Glomerular endothelial cell (primary cell): ENCODE measurements at regions not wholly inside any gene's neighbourhood (a gene's known extent, or its start where the extent isn't known, plus 50 kb on each side); places are given as distances from the start of the nearest gene placed in this dataset.
A peak's percentile ranks its signal among the peaks of the same experiment; 100 is the strongest.
"Not testable (repeated sequence)": the region's sequence is repeated elsewhere in the genome, so short reads cannot be mapped to it uniquely, and the experiment has no call there.

Source experiments
- DNase-seq: peaks from one replicate; pipeline ENCODE4 v3.0.0-alpha.2; 2011; ENCODE audit warnings: low read depth, low spot score; ENCODE audit errors: extremely low read depth

DNA sequence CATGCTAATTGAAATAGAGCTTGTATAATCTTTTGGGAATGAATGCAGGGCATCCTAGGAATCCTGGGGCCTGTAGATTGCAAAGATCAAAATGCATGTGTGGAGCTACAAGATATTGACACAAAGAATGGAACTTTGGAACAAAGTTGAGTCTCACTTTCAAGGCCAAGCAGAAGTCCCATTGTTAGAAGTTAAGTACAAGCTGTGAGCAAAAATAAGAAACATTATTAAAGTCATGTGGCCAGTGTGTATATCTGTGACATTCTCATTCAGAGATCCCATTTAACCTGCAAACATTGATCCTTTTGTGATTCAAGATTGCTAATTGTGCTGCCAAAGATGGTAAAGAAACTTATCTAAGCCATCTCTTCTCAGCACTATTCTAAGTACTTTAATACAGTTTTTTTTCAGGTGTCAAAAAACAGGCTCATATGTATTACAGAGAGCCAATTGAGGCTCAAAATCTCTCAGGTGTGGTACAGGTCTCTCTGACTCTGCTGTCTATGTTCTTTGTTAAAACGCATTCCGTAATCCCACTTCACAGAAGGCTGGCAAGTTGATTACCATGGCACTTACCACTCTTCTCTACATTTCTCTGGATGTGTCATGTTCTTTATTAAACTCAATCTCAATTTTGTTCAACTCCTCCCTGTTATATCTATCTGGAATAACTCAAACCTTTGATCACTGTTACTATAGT lies 704.4 kb upstream of the NEGR1 start:
- DNase-seq: no peak

DNA sequence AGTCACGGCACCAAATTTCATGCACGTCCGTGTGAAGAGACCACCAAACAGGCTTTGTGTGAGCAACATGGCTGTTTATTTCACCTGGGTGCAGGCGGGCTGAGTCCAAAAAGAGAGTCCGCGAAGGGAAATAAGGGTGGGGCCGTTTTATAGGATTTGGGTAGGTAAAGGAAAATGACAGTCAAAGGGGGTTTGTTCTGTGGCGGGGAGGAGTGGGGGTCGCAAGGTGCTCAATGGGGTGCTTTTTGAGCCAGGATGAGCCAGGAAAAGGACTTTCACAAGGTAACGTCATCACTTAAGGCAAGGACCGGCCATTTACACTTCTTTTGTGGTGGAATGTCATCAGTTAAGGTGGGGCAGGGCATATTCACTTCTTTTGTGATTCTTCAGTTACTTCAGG lies 702.7 kb upstream of the NEGR1 start:
- DNase-seq: not testable (repeated sequence)

DNA sequence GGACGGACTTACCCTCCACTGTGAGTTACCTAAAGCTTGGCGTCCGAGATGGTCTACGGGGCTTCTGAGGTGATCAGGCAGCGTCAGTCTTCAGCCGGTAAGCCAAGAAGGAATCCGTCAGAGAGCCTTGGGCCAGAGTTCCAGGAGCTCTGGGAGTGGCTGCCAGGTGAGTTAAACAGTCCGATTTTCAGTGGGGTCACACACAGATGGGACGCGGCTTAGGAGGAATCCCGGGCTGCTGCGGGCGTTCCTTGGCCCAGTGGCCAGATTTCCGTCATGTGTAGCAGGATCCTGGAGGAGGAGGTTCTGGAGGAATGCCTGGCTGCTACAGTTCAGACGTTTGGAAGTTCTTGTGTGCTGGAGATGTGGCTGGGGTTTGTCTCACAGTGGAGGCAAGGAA lies 700.7 kb upstream of the NEGR1 start:
- not testable (repeated sequence) for DNase-seq

DNA sequence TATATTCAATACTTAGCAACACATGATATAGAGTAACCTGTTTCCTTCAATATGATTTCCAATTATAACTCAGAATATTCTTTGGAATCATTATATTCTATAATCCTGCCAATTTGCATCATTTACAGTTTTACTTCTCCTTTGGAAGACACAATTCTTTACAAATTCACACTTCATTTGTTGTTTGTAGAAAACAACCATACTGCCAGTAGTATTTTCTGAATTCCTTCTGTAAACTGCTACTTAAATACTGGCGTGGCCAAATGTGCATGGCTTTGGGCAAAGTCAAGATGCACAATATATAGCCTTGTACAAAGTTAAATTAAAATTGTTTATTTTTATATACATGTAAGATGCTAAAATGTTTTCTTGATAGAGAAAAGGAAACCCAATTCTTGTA lies 687.1 kb upstream of the NEGR1 start:
- DNase-seq: no peak

DNA sequence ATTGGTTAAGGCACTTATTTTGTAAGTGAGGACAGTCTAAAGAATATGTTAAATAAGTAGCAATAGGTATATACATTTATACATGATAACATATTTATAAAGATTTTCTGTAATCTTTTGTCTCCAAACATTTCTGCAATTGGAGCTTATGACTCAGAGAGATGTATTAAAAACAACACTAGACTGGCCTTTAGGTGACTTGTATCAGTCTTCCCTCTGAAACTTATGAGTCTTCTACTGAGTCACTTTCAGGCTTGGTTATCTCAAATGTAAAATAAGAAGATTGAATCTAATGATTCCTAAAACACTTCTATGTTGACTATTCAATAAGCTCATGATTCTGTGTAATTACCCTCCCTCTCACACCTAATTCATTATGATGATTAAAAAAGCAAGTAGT lies 672.6 kb upstream of the NEGR1 start:
- no peak for DNase-seq

DNA sequence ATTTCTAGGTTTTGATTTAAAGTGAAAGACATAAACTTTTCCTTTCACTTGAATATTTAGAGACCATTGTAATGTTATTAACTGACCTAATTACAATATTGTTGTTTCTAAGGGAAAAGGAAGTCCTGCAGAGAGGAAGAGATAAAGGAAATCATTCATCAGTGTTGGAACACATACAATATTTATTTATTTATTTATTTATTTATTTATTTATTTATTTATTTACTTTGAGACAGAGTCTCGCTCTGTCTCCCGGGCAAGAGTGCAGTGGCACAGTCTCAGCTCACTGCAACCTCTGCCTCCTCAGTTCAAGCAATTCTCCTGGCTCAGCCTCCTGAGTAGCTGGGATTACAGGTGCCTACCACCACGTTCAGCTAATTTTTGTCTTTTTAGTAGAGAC lies 668.6 kb upstream of the NEGR1 start:
- not testable (repeated sequence) for DNase-seq

DNA sequence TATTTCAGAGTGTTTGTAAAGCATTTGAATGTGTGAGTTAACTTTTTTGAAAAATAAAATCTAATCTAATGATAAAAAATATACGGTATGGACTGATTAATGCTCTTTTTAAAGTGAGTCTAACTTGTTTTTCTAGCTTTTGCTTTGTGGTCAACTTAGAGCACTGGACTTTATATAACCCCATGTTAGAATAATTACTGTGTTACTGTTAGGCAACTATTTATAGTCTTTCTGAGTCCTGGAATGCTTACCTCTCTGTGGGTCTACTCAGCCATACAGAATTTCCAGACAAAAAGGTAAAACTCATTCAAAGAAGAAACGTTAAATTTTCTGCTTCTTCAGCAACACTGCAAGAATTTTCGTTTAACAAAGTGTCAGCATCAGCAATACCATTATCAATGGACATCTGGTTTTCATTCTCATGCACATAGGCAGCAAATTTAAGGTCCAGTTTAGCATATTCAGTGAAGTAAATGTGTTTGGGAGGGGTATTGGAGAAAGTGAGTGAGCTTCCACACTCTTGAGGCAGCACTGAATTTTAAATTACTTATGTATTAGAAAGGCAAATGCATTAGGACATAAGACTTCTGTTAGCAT lies 664.7 kb upstream of the NEGR1 start:
- no peak for DNase-seq

DNA sequence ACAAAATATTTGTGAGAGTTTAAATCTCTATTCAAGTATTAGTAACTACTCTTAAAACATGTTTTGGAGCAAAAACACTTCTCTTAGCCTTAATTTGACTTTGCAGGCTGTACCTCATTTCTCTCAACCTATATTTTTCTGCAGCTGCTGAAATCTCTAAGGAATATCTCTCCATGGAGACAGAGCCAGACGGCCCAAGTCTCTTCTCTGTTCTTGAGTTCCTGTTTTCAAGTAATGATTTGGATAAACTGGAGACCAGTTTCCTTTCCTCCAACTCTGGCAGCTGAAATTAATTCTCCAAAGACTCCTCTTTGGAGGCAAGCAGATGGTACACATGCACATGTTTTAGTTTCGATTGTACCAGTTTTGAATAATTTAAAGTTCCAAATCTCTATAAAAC lies 659.7 kb upstream of the NEGR1 start:
- no peak for DNase-seq

DNA sequence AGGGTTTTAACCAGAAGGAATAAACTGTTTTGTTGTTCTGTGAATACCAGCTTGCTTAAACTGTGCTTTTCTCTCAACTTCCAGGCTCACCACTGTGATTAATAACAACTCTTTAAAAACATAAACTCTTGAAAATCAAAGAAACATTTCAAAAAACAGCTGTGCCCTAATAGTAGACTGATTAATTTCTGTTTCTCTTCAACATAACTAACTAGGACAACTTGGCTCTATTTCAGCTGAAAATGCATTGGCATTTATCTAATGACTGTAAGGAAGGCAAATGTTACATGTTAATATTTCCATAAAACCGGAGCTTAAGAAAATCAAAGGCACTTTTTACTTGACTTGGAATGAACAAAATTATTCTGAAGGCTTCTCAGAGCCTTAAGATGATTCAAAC lies 656.1 kb upstream of the NEGR1 start:
- DNase-seq: no peak

DNA sequence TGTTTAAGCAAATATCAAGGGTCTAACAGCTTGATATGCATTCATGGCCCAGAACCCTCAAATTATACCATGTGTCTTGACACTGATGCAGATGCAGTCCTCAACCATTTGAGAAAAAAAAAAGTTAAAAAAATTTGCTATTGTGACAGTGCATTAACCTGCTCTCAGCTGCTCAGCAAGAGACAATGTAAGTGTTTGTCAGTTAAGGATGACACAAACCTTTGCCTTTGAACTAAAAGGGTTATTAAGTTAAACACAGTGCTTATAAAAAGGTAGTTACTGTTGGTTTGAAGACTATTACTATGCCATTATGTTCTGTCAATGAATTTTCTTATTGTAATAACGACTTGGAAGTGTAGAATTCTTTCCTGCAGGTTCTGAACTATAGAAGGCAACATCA lies 655.6 kb upstream of the NEGR1 start:
- DNase-seq: no peak

DNA sequence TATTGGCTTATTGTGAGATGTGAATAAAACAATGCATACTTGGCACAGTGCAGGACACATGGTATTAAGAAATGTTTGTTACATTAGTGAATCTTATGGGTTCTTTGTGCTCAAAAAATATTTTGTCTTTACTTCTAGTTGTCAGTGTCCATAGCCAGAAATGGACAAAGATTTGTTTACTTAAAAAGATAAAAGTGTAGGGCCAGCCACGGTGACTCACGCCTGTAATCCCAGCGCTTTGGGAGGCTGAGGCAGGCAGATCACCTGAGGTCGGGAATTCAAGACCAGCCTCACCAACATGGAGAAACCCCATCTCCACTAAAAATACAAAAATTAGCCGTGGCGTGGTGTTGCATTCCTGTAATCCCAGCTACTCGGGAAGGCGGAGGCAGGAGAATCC lies 654.6 kb upstream of the NEGR1 start:
- DNase-seq: no peak

DNA sequence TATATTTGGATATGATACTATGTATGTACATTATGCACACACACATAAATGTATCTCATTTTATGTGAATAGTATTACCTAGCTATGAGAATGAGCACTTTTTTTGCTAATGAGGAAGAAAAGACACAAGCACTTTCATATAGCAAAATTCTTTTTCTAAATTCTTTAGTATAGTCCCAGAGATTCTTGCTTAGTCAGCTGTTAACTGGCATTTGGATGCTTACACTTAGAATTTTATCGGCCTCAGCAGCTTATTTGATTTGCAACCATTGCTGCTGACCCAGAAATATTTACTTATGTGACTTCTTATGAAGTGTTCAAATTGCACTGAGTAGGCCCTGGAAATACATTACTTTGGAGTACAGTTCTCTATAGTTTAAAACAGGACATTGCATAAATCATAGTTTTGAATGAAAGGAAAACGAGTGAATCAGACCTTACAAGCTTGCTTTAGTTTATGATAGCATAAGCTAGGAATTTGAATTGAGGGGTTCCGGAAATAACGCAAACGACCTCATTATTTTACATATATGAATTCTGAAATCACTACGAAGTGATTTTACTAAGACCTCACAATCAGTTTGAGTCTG lies 653.9 kb upstream of the NEGR1 start:
- DNase-seq: peak; percentile 33

DNA sequence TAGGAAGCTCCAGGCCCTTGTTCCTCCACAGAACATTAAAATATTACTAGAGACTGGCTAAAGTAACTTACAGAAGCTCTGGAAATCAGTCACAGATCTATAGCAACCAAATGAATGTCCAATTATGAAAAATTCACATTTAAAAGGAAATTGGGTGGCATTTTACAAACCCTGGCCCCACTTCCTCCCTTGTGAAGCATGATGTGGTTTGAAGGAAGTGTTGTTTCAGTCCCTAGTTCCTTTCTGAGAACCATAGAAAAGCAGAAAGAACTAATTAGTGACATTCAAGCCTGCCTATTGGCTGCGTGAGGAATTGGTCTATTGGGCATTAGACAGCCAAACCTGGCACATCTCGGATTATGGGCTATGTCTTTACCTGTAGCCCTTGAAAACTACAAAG lies 649.7 kb upstream of the NEGR1 start:
- no peak for DNase-seq

DNA sequence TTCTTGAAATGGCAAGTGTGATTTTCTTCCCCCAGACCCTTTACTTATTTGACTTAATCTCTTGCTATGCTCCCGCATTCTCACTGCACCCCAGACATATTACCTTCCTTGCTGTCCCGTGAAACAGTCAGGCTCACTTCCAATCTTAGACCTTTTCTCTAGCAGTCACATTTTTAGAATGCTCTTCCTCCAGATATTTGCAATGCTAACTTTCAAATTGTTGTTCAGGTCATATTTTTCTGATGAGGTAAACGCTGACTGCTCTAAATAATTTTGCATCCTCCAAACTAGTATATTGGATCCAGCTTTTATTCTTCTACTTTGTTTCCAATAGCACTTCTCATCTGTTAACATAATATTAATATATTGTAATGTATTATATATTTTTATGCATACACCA lies 648.2 kb upstream of the NEGR1 start:
- DNase-seq: no peak

DNA sequence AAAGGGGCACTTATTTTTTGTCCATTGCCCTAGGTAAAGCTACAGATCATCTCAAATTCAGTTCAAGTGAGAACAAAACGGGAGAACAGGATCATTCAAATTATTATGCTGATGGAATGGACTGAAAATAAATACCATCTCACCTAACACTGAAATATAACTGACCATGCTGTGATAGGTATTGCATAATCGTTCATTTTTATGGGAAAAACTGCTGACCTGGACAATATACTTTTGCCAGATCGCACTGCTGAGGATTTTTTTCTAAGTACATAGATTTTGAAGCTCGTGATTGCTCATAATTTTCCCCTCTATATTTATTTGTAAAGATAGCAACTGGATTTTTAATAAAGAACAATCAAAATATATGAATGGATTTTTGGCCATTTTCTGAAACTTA lies 636.6 kb upstream of the NEGR1 start:
- no peak for DNase-seq

DNA sequence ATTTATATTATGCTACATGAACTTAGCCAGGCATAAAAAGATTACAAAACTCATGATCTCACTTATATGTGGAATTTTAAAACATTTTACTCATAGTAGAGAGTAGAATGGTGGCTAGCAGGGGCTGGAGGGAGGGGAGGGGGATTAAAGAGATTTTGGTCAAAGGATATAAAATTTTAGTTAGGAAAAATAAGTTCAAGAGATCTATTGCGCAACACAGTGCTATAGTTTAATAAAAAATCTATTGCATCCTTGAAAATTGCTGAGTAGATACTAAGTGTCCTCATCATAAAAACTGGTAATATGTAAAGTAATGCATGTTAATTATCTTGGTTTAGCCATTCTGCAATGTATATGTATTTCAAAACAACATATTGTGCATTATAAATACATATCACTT lies 635.6 kb upstream of the NEGR1 start:
- DNase-seq: no peak

DNA sequence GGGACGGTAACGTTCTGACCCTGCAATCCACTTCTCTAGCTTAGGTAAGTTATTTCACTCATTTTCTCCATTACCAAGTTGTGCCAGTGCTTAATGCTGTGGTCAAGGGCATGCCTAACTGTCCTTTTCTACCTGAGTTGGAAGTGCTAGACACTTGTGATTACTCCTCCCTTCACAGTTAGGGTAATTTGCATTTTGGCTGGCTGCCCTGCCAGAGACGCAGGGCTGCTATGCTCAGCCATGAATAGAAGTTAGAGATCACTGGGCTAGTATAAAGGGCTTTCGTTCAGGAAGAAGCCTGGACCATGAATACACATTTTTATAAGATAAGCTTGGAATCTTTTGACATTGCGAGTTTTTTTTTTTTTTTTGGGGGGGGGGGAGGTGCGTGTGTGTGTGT lies 633.2 kb upstream of the NEGR1 start:
- no peak for DNase-seq

DNA sequence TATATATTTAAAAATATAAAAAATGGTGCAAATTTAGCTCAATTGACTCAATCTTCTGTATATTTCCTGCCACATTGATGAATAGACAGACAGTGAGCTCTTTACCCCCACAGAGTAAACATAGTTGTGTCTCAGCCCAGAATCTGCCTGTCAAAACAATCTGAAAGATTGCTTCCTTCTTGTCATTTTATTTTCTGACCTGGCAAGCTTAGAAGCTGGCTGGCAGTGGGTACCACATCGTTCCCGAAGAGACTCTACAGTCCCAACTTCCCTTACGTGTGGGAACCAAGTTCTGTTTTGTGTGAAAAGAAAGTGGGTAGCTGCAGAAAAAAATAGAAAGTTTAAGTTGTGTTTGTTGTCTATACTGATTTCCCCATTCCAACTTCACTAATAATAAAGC lies 629.3 kb upstream of the NEGR1 start:
- no peak for DNase-seq

DNA sequence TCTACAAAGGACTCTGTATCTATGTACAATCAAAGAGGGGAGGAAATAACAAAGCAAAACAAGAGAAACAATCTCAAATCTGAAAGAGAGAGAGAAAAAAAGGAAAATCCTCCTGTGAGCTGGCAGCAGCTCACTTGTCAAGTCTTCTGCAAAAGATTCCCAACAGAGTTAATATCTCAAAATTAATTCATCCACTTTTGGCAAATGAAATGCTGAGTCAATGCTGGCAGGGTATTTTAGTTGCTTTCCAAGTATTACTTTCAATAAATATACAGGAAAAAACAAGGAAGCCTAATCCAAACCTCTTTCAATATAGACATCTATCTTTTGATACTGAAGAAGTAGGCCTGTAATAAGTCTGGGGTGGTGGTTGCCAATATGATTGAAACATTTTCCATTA lies 613.9 kb upstream of the NEGR1 start:
- no peak for DNase-seq

DNA sequence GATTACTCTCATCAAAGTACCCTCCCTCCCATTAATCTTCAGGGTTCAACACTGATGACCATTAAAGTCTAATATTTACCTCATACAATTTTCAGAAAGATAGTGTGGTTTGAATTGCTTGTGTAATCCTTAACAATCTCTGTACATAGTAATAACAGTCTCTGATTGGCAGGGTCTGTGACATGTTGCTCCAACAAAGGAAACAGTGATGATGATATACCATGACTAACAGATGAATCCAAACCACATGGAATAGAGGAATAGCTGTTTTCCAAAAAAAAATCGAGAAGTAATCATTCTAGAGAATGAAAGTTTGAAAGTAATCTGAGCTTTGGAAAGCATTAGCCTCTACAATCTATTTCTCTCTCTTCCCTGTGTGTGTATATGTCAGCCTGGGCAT lies 610.1 kb upstream of the NEGR1 start:
- no peak for DNase-seq

DNA sequence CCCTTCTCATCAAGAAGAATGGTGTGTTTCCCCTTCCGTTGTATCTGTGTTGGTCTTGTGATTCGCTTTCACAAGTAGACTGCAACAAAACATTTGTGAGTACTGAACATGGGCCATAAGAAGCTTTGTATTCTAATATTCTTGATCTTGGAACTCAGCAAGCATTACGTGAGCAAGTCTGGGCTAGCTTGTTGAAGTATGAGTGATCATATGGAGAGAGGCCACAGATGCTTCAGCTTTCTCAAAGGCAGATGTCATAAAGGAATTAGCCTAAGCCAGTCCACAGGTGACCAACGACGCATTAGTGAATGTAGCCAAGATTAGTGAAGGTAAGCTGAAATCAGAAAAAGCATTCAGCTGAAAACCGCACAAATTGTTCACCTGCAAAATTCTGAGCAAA lies 609.6 kb upstream of the NEGR1 start:
- DNase-seq: no peak

DNA sequence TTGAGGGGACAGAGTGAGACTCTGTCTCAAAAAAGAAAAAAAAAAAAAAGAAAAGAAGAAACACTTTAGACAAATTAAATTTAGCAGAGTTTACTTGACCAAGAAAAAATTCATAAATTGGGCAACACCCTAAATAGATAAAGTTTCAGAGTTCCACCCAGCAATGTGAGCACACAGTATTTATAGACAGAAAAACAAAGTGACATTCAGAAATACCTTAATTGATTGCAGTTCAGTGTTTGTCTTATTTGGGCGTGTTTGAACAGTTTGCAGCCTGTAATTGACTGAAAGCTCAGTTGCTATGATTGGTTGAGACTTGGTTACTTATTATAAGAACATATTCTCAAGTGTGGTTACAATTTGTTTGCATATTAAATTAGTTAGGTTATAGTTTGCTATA lies 603.5 kb upstream of the NEGR1 start:
- DNase-seq: no peak

DNA sequence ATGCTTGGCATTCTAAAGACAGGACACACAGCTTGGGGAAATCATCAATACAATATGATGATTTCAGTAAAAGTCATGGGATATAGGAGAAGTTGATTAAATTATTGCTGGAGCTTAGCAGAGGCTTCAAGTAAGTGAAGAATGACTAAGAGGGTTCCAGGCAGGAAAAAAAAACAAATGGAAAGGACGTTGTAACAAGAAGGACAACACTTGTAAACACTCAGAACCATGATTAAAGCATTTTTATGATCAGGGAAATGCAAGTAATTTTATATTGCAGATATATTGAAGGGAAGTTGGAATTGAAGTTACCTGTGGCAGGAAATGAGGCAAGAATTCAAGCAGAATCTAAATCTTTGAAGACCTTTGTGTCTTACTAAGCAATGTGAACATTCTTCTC lies 602.7 kb upstream of the NEGR1 start:
- no peak for DNase-seq
